Gastrocnemius medialis (tissue), 4 donors: ENCODE measurements at regions not wholly inside any gene's neighbourhood (a gene's known extent, or its start where the extent isn't known, plus 50 kb on each side); places are given as distances from the start of the nearest gene placed in this dataset.

Experiments used
- ATAC-seq, 2 donors: fragments of 150-250 bp; one replicate each; pipeline ENCODE4 v1.9.1; 2016
- DNase-seq, 2 donors: peaks; one replicate each; pipeline ENCODE4 v3.0.0-alpha.2; 2019
- H3K27ac ChIP-seq, 4 donors: fragments of 200-600 bp; sonication (generic); 1 replicate in 1 of 4; 2 replicates in 3 of 4; pipeline ENCODE4 v1.5.1; 2016 to 2018; ENCODE audit warnings: mild to moderate bottlenecking in 2 of 4, moderate library complexity in 1 of 4
- H3K27me3 ChIP-seq, 3 donors: fragments of 200-600 bp; sonication (generic) in 2 of 3; 1 replicate in 1 of 3; 2 replicates in 2 of 3; pipeline versions ENCODE4 v1.5.1 to v1.6.0; 2016 to 2019; ENCODE audit warnings: mild to moderate bottlenecking in 1 of 3, moderate library complexity in 1 of 3
- H3K36me3 ChIP-seq, 2 donors: fragments of 200-600 bp; sonication (generic) in 1 of 2; one replicate each; pipeline ENCODE4 v1.5.1; 2017 to 2018
- H3K4me1 ChIP-seq, 2 donors: fragments of 200-600 bp; sonication (generic) in 1 of 2; one replicate each; pipeline ENCODE4 v1.5.1; 2016 to 2017; ENCODE audit warnings: mild to moderate bottlenecking in 2 of 2
- H3K4me3 ChIP-seq, 4 donors: fragments of 200-600 bp; sonication (generic) in 3 of 4; 1 replicate in 1 of 4; 2 replicates in 3 of 4; pipeline ENCODE4 v1.5.1; 2016 to 2019; ENCODE audit warnings: mild to moderate bottlenecking in 2 of 4
- H3K9me3 ChIP-seq, 3 donors: fragments of 200-600 bp; sonication (generic) in 2 of 3; 1 replicate in 1 of 3; 2 replicates in 2 of 3; pipeline ENCODE4 v1.5.1; 2016 to 2019
- CTCF ChIP-seq, 5 experiments: fragments of 450-650 bp in 3 of 5; fragments of 200-600 bp in 2 of 5; sonication (generic) in 2 of 5; IDR thresholded peaks in 4 of 5; conservative IDR thresholded peaks in 1 of 5; 1 replicate in 4 of 5; 2 replicates in 1 of 5; pipeline ENCODE4 v1.5.1; 2016 to 2019; ENCODE audit warnings: antibody characterized with exemption in 5 of 5, mild to moderate bottlenecking in 3 of 5, moderate library complexity in 3 of 5
- POLR2A ChIP-seq, 2 donors: fragments of 450-650 bp; IDR thresholded peaks; one replicate each; pipeline ENCODE4 v1.6.1; 2017; ENCODE audit warnings: antibody characterized with exemption in 2 of 2, mild to moderate bottlenecking in 2 of 2, moderate library complexity in 2 of 2
- in situ Hi-C, 4 donors: fragments of 200-750 bp; cut with MboI; loops; one replicate each; pipeline versions ENCODE4 v1.15.0 to v1.8.0; 2017; ENCODE audit warnings: low sequenced_read_pairs in 4 of 4
- intact Hi-C: fragments of 100-400 bp; cut with DNase I; formaldehyde crosslinking; loops from one replicate; pipeline ENCODE4 v1.15.1; 2023; ENCODE audit warnings: low total_unique reads

DNA sequence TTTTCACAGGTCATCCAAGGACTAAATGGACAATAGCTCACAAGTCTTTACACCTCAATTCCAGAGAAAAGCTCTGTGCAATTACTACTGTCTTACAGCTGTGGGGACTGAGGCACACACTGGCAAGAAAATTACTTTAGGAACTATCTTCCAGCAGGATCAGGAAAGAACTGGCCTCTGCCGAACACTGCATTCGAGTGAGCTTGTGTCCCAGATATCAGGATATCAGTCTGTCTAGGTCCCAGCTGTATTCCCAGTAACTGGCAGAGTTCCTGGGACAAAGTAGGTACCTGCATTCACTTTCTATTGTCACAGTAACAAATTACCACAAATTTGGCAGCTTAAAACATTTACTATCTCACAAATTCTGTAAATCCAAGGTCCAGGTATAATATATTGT, 183.7 kb downstream of the IRS1 start:
- Histone ChIP-seq H3K27ac (no peak overlapping the region), H3K4me3 (no peak overlapping the region), H3K27me3 (no peaks in the 10 kb centered on the region), H3K36me3 (no peaks in the 10 kb centered on the region), H3K9me3 (no peaks in the 10 kb centered on the region), H3K4me1 (no peaks in the 10 kb centered on the region)
- TF ChIP-seq POLR2A (IDR thresholded peaks at IDR 0.05) (no peak), CTCF (IDR thresholded peaks at IDR 0.05 in 4 of 5, conservative IDR thresholded peaks at IDR 0.05 in 1 of 5) (no peak)
- DNase-seq (no peak), ATAC-seq (no peak)
- intact Hi-C loops (no loop called here), in situ Hi-C loops (no loop called here)

DNA sequence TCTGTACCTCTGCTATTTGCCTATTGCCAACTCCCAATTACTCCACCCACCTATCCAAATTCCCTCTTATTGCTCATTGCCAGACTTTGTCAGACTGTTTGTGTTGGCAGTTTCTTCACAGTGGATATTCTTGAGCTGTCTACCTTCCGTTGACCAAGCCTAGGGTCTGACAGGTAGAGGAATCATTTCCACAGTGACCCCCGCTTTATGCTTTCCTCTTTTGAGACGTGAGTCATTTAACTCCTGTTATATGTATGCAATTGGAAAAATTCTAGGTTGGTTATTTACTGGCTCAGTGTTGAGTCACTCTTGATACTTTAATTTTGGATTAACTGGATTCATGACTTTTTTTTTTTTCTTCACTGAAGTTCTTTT, 187.7 kb downstream of the IRS1 start:
- DNase-seq = no peak
- TF ChIP-seq CTCF (IDR thresholded peaks at IDR 0.05 in 4 of 5, conservative IDR thresholded peaks at IDR 0.05 in 1 of 5) (no peak), POLR2A (IDR thresholded peaks at IDR 0.05) (no peak)
- in situ Hi-C loops (no loop called here), intact Hi-C loops (no loop called here)
- no peak overlapping the region for H3K4me3 ChIP-seq
- no peak overlapping the region for H3K27ac ChIP-seq
- H3K36me3 ChIP-seq = no peaks in the 10 kb centered on the region
- no peaks in the 10 kb centered on the region for H3K4me1 ChIP-seq
- no peak for ATAC-seq
- H3K27me3 ChIP-seq = no peaks in the 10 kb centered on the region
- H3K9me3 ChIP-seq = no peaks in the 10 kb centered on the region

DNA sequence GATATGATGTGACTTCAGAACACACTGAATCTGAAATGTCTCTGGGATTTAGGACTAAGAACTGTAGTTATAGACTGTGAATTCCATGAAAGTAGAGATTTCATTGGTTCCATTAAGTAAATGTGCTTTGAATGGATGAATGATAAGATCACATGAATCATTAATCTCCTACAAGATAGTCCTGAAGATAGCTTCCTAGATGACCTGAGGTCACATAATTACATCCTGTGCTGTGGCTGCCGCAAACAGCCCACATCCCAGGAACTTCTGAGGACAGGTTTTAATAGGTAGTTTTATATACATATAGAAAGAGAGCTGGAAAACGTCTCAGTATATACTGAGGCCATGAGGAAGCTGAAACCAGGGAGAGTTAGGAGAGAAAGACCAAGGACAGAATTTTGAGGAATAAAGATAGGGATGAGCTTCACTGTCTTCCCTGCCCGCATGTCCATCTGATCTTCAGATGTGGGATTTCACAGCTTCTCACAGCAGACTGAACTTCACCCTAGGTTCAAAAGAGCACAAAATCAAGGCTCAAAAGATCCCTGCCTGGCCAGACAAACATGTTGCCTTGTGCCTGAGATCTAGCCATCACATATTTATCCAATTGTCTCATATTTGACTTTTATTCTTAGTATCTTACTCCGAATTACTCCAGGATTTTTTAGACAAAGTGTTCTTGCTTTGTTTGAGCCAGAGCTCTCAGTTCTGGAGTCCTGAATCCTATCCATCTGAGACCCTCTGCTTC, 188.2 kb downstream of the IRS1 start:
- H3K4me1 ChIP-seq = no peaks in the 10 kb centered on the region
- in situ Hi-C loops = no loop called here
- intact Hi-C loops = no loop called here
- H3K27me3 ChIP-seq = no peaks in the 10 kb centered on the region
- DNase-seq (no peak), ATAC-seq (no peak)
- H3K4me3 ChIP-seq = no peak overlapping the region
- H3K27ac ChIP-seq = no peak overlapping the region
- no peaks in the 10 kb centered on the region for H3K36me3 ChIP-seq
- no peaks in the 10 kb centered on the region for H3K9me3 ChIP-seq
- TF ChIP-seq POLR2A (IDR thresholded peaks at IDR 0.05) = no peak
- TF ChIP-seq CTCF (IDR thresholded peaks at IDR 0.05 in 4 of 5, conservative IDR thresholded peaks at IDR 0.05 in 1 of 5) = no peak

DNA sequence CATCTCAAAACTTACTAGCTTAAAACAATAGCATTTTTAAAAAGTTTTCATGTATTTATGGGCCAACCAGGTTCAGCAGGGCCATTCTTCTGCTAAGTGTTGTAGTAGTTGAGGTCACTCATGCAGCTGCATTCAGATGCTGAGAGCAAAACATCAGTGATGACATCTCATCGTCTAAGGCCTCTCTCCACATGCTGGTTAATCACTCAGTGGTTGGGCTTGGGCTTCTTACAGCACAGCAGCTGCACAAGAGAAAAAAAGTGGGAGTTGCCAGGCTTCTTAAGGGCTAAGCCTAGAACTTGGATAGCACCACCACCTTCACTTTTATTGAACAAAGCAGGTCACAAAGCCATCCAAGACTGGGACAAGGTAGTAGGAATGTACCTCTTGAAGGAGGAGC, 190.3 kb downstream of the IRS1 start:
- no peak for ATAC-seq
- intact Hi-C loops (no loop called here), in situ Hi-C loops (no loop called here)
- Histone ChIP-seq H3K9me3 (no peaks in the 10 kb centered on the region), H3K4me3 (no peak overlapping the region), H3K4me1 (peaks cover under 1% of the 10 kb centered on the region in 2 donors), H3K36me3 (no peaks in the 10 kb centered on the region), H3K27me3 (no peaks in the 10 kb centered on the region), H3K27ac (no peak overlapping the region)
- no peak for DNase-seq
- no peak for TF ChIP-seq CTCF (IDR thresholded peaks at IDR 0.05 in 4 of 5, conservative IDR thresholded peaks at IDR 0.05 in 1 of 5)
- TF ChIP-seq POLR2A (IDR thresholded peaks at IDR 0.05) = no peak

DNA sequence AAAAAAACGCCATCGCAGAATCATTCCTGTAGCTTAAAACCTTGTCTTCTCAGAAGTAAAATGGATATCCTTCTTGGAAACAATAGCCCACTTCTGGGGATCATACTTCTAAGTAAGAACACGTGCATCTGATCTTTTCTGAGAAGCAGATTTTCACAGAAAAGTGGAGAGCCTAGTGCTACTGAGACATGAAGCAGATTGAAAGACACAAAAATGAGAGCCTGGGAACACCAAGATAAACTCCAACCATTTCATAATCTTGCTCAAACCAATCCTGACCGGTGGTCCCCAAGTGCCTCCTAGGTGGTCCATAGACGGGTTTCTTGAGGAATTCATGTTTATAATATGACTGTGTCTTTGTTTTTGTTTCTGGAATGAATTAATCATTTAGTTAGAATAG, 191.2 kb downstream of the IRS1 start:
- H3K27me3 ChIP-seq = no peaks in the 10 kb centered on the region
- H3K9me3 ChIP-seq = no peaks in the 10 kb centered on the region
- ATAC-seq (no peak), DNase-seq (no peak)
- intact Hi-C loops (no loop called here), in situ Hi-C loops (no loop called here)
- no peak overlapping the region for H3K27ac ChIP-seq
- no peaks in the 10 kb centered on the region for H3K36me3 ChIP-seq
- TF ChIP-seq CTCF (IDR thresholded peaks at IDR 0.05 in 4 of 5, conservative IDR thresholded peaks at IDR 0.05 in 1 of 5) (no peak), POLR2A (IDR thresholded peaks at IDR 0.05) (no peak)
- H3K4me3 ChIP-seq = no peak overlapping the region
- peaks cover 8 to 10% of the 10 kb centered on the region in 2 donors for H3K4me1 ChIP-seq
